ENCODE measurements at regions not wholly inside any gene's neighbourhood (a gene's known extent, or its start where the extent isn't known, plus 50 kb on each side); places are given as distances from the start of the nearest gene placed in this dataset.

GRCh38 chr7:98553666-98554065, 63.4 kb upstream of the NPTX2 start:
- no peaks in the 10 kb centered on the region for H3K4me1 Mint-ChIP-seq
- H3K9ac ChIP-seq (ENCODE audit: insufficient read depth, low read length, poor library complexity, severe bottlenecking), result no peak overlapping the region
- H3K27ac ChIP-seq (ENCODE audit: low read depth in 1 of 2, low read length in 2 of 2), result no peak overlapping the region
- 100% methylated on average over 2 of the region's 7 CpGs for WGBS (ENCODE audit: insufficient coverage)
- H3K4me1 ChIP-seq (ENCODE audit: control insufficient read depth in 1 of 2, insufficient read depth in 2 of 2, low read length in 2 of 2), result no peaks in the 10 kb centered on the region
- H3K27ac Mint-ChIP-seq, result no peak overlapping the region
- H3K4me3 Mint-ChIP-seq, result no peak overlapping the region
- no peak for TF ChIP-seq CTCF (IDR thresholded peaks at IDR 0.05)
- intact Hi-C loops (cut with micrococcal nuclease), result no loop called here
- H2AFZ ChIP-seq (ENCODE audit: insufficient read depth, low read depth, low read length, poor library complexity, severe bottlenecking), result no peak overlapping the region
- no peaks in the 10 kb centered on the region for H3K27me3 ChIP-seq (ENCODE audit: control insufficient read depth in 2 of 2, insufficient read depth in 2 of 2, low read length in 2 of 2)
- H3K36me3 ChIP-seq (replicated peaks in 1 of 2; ENCODE audit: control insufficient read depth in 1 of 2, insufficient read depth in 2 of 2, low read length in 2 of 2), result no peaks in the 10 kb centered on the region
- no peak overlapping the region for H3K4me3 ChIP-seq (replicated peaks in 1 of 3; ENCODE audit: low read depth in 2 of 3, low read length in 3 of 3)
- H4K20me1 ChIP-seq (ENCODE audit: insufficient read depth, low read length), result no peaks in the 10 kb centered on the region
- no peaks in the 10 kb centered on the region for H3K79me2 ChIP-seq (ENCODE audit: insufficient read depth, low read length)
- peaks cover 17 to 29% (median 21%) of the 10 kb centered on the region in 7 donors for H3K9me3 Mint-ChIP-seq
- peaks cover 2 to 7% (median 5%) of the 10 kb centered on the region in 3 donors for H3K27me3 Mint-ChIP-seq (ENCODE audit: low read depth in 3 of 3)
- H3K9me3 ChIP-seq (replicated peaks in 1 of 2; ENCODE audit: control insufficient read depth in 1 of 2, insufficient read depth in 1 of 2, low read length in 2 of 2), result peaks cover 10 to 26% of the 10 kb centered on the region in 2 donors
- DNase-seq, result no peak
- no peaks in the 10 kb centered on the region for H3K36me3 Mint-ChIP-seq
- H3K4me2 ChIP-seq (replicated peaks; ENCODE audit: extremely low read depth, low read length, poor library complexity, severe bottlenecking), result no peak overlapping the region

GRCh38 chr7:98551611-98552273, 65.3 kb upstream of the NPTX2 start:
- Histone ChIP-seq H4K20me1 (ENCODE audit: insufficient read depth, low read length) (no peaks in the 10 kb centered on the region), H3K27me3 (ENCODE audit: control insufficient read depth in 2 of 2, insufficient read depth in 2 of 2, low read length in 2 of 2) (no peaks in the 10 kb centered on the region), H3K36me3 (replicated peaks in 1 of 2; ENCODE audit: control insufficient read depth in 1 of 2, insufficient read depth in 2 of 2, low read length in 2 of 2) (no peaks in the 10 kb centered on the region), H3K4me3 (replicated peaks in 1 of 3; ENCODE audit: low read depth in 2 of 3, low read length in 3 of 3) (no peak overlapping the region), H3K79me2 (ENCODE audit: insufficient read depth, low read length) (no peaks in the 10 kb centered on the region), H3K9ac (ENCODE audit: insufficient read depth, low read length, poor library complexity, severe bottlenecking) (no peak overlapping the region), H3K9me3 (replicated peaks in 1 of 2; ENCODE audit: control insufficient read depth in 1 of 2, insufficient read depth in 1 of 2, low read length in 2 of 2) (peaks cover 10 to 26% of the 10 kb centered on the region in 2 donors), H2AFZ (ENCODE audit: insufficient read depth, low read depth, low read length, poor library complexity, severe bottlenecking) (no peak overlapping the region), H3K4me2 (replicated peaks; ENCODE audit: extremely low read depth, low read length, poor library complexity, severe bottlenecking) (no peak overlapping the region), H3K4me1 (ENCODE audit: control insufficient read depth in 1 of 2, insufficient read depth in 2 of 2, low read length in 2 of 2) (no peaks in the 10 kb centered on the region), H3K27ac (ENCODE audit: low read depth in 1 of 2, low read length in 2 of 2) (no peak overlapping the region)
- TF ChIP-seq CTCF (IDR thresholded peaks at IDR 0.05), result no peak
- H3K36me3 Mint-ChIP-seq, result no peaks in the 10 kb centered on the region
- no peak overlapping the region for H3K4me3 Mint-ChIP-seq
- H3K4me1 Mint-ChIP-seq, result no peaks in the 10 kb centered on the region
- no peak for DNase-seq
- 92% methylated on average over 5 of the region's 9 CpGs for WGBS (ENCODE audit: insufficient coverage)
- H3K27me3 Mint-ChIP-seq (ENCODE audit: low read depth in 3 of 3), result peaks cover 2 to 8% (median 5%) of the 10 kb centered on the region in 3 donors
- intact Hi-C loops (cut with micrococcal nuclease), result no loop called here
- H3K27ac Mint-ChIP-seq, result no peak overlapping the region
- H3K9me3 Mint-ChIP-seq, result peaks cover 17 to 29% (median 21%) of the 10 kb centered on the region in 7 donors
